K562 (cell line): ENCODE measurements at regions not wholly inside any gene's neighbourhood (a gene's known extent, or its start where the extent isn't known, plus 50 kb on each side); places are given as distances from the start of the nearest gene placed in this dataset.

ENCODE experiments used
- CBFA2T2 ChIP-seq: fragments of 450-650 bp; conservative IDR thresholded peaks from 2 replicates; pipeline ENCODE4 v1.6.1; 2017; ENCODE audit warnings: mild to moderate bottlenecking
- DIDO1 ChIP-seq: fragments of 450-650 bp; IDR thresholded peaks from 2 replicates; pipeline ENCODE4 v1.6.1; 2016; ENCODE audit warnings: low read depth, missing biosample characterization, missing genetic modification characterization
- E2F5 ChIP-seq: sonication (generic); formaldehyde crosslinking; IDR thresholded peaks from 2 replicates; pipeline ENCODE4 v1.8.0; 2022; ENCODE audit warnings: mild to moderate bottlenecking, missing genetic modification reagents
- HDAC2 ChIP-seq: fragments of 450-650 bp; IDR thresholded peaks from 2 replicates; pipeline ENCODE4 v1.6.1; 2016; ENCODE audit warnings: mild to moderate bottlenecking
- JUNB ChIP-seq: fragments of 450-650 bp; formaldehyde crosslinking; conservative IDR thresholded peaks from 2 replicates; pipeline ENCODE4 v1.4.0; 2020; ENCODE audit warnings: mild to moderate bottlenecking
- LCOR ChIP-seq: sonication (generic); formaldehyde crosslinking; IDR thresholded peaks from 2 replicates; pipeline ENCODE4 v1.8.0; 2022; ENCODE audit warnings: mild to moderate bottlenecking, missing genetic modification reagents
- MTA2 ChIP-seq: fragments of 450-650 bp; IDR thresholded peaks from 2 replicates; pipeline ENCODE4 v1.6.1; 2016; ENCODE audit warnings: low read depth
- MTA3 ChIP-seq: fragments of 450-650 bp; formaldehyde crosslinking; IDR thresholded peaks from 2 replicates; pipeline ENCODE4 v1.6.1; 2017; ENCODE audit warnings: mild to moderate bottlenecking, borderline replicate concordance
- NFE2 ChIP-seq: IDR thresholded peaks from 2 replicates; pipeline ENCODE4 v1.6.1; 2014; ENCODE audit warnings: antibody characterized with exemption, low read depth
- NFIC ChIP-seq: fragments of 450-650 bp; IDR thresholded peaks from 2 replicates; pipeline ENCODE4 v1.6.1; 2017; ENCODE audit warnings: mild to moderate bottlenecking, inconsistent platforms
- RBM17 ChIP-seq: fragments of 200-400 bp; formaldehyde crosslinking; IDR thresholded peaks from 2 replicates; pipeline ENCODE4 v1.6.1; 2017; ENCODE audit warnings: low read depth, mild to moderate bottlenecking, low read length, borderline replicate concordance
- RFX1 ChIP-seq: fragments of 450-650 bp; IDR thresholded peaks from 2 replicates; pipeline ENCODE4 v1.6.1; 2016; ENCODE audit warnings: mild to moderate bottlenecking, moderate library complexity
- SMAD4 ChIP-seq: fragments of 250-450 bp; sonication (Bioruptor Pico); conservative IDR thresholded peaks from 2 replicates; pipeline ENCODE4 v1.8.0; 2021; ENCODE audit warnings: inconsistent platforms, mild to moderate bottlenecking, moderate library complexity
- TAF1 ChIP-seq: IDR thresholded peaks from 2 replicates; pipeline ENCODE4 v1.6.1; 2011; ENCODE audit warnings: mild to moderate bottlenecking, low read length, moderate library complexity; ENCODE audit not compliant: insufficient read depth, control insufficient read depth, severe bottlenecking; ENCODE audit errors: extremely low read depth
- TAL1 ChIP-seq: fragments of 450-650 bp; IDR thresholded peaks from 2 replicates; pipeline ENCODE4 v1.6.1; 2016; ENCODE audit warnings: mild to moderate bottlenecking
- TCF3 ChIP-seq: sonication (generic); formaldehyde crosslinking; IDR thresholded peaks from 2 replicates; pipeline ENCODE4 v1.4.0; 2020; ENCODE audit warnings: mild to moderate bottlenecking, missing genetic modification reagents
- TFE3 ChIP-seq: fragments of 450-650 bp; formaldehyde crosslinking; IDR thresholded peaks from 2 replicates; pipeline ENCODE4 v1.4.0; 2020; ENCODE audit warnings: mild to moderate bottlenecking, mixed read lengths
- TRIM24 ChIP-seq, 2 experiments: fragments of 450-650 bp; IDR thresholded peaks; 2 replicates each; pipeline ENCODE4 v1.6.1; 2016
- ZNF212 ChIP-seq: fragments of 450-650 bp; formaldehyde crosslinking; IDR thresholded peaks from 2 replicates; pipeline ENCODE4 v1.4.0; 2020; ENCODE audit warnings: mild to moderate bottlenecking
- TF ChIP-seq, protein P1 (sequence below): fragments of 450-650 bp; IDR thresholded peaks from 2 replicates; pipeline ENCODE4 v1.6.1; 2016; ENCODE audit warnings: low read depth
- TF ChIP-seq, protein P2 (sequence below): sonication (generic); formaldehyde crosslinking; IDR thresholded peaks from 2 replicates; pipeline ENCODE4 v1.8.1; 2023; ENCODE audit warnings: mild to moderate bottlenecking, missing genetic modification reagents

DNA sequence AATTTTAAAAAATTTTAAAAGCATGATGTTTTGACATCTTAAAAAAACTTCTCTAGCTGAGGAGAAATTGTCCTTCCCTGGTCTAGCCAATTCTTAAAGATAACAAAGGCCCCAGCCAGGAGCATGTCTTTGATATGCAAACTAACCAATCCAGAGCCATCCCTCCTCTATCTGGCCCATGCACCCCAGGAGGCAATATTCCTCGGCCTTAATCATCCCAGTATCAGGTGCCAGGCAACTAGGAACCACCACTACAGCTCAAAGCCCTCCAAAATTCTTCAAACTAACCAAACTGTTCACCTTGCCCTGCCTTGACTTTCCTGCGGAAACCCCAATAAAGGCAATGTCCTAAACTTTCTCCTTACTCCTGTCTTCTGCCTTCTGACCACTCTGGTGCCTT is 97.8 kb upstream of the USP9X start (continued):
- TF ChIP-seq, protein P1, sequence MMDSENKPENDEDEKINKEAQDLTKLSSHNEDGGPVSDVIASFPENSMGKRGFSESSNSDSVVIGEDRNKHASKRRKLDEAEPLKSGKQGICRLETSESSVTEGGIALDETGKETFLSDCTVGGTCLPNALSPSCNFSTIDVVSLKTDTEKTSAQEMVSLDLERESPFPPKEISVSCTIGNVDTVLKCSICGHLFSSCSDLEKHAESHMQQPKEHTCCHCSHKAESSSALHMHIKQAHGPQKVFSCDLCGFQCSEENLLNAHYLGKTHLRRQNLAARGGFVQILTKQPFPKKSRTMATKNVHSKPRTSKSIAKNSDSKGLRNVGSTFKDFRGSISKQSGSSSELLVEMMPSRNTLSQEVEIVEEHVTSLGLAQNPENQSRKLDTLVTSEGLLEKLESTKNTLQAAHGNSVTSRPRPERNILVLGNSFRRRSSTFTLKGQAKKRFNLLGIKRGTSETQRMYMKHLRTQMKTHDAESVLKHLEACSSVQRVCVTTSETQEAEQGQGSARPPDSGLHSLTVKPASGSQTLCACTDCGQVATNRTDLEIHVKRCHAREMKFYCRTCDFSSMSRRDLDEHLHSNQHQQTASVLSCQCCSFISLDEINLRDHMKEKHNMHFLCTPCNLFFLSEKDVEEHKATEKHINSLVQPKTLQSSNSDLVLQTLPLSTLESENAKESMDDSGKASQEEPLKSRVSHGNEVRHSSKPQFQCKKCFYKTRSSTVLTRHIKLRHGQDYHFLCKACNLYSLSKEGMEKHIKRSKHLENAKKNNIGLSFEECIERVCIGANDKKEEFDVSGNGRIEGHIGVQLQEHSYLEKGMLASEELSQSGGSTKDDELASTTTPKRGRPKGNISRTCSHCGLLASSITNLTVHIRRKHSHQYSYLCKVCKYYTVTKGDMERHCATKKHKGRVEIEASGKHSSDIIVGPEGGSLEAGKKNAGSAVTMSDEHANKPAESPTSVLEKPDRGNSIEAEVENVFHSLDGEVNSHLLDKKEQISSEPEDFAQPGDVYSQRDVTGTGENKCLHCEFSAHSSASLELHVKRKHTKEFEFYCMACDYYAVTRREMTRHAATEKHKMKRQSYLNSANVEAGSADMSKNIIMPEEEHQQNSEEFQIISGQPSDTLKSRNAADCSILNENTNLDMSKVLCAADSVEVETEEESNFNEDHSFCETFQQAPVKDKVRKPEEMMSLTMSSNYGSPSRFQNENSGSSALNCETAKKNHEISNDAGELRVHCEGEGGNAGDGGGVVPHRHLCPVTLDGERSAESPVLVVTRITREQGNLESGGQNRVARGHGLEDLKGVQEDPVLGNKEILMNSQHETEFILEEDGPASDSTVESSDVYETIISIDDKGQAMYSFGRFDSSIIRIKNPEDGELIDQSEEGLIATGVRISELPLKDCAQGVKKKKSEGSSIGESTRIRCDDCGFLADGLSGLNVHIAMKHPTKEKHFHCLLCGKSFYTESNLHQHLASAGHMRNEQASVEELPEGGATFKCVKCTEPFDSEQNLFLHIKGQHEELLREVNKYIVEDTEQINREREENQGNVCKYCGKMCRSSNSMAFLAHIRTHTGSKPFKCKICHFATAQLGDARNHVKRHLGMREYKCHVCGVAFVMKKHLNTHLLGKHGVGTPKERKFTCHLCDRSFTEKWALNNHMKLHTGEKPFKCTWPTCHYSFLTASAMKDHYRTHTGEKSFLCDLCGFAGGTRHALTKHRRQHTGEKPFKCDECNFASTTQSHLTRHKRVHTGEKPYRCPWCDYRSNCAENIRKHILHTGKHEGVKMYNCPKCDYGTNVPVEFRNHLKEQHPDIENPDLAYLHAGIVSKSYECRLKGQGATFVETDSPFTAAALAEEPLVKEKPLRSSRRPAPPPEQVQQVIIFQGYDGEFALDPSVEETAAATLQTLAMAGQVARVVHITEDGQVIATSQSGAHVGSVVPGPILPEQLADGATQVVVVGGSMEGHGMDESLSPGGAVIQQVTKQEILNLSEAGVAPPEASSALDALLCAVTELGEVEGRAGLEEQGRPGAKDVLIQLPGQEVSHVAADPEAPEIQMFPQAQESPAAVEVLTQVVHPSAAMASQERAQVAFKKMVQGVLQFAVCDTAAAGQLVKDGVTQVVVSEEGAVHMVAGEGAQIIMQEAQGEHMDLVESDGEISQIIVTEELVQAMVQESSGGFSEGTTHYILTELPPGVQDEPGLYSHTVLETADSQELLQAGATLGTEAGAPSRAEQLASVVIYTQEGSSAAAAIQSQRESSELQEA, result no peak
- TF ChIP-seq TCF3 (CRISPR knock-in tag) (peak; percentile 81), LCOR (CRISPR knock-in tag) (no peak), MTA2 (peak; percentile 49; the same call in 1 of the 2 replicates), E2F5 (CRISPR knock-in tag) (no peak), TAL1 (peak; percentile 82), TAF1 (no peak), HDAC2 (no peak), CBFA2T2 (peak; percentile 77), TFE3 (CRISPR knock-in tag) (no peak), NFIC (peak; percentile 57), RBM17 (no peak), TRIM24 (IDR thresholded peaks at IDR 0.05) (0 out of 4 replicates have a peak, but pooled peaks have one; percentile 31 to 37), NFE2 (no peak), ZNF212 (no peak), DIDO1 (tag) (no peak), JUNB (CRISPR knock-in tag) (no peak), RFX1 (no peak), SMAD4 (CRISPR knock-in tag) (no peak), MTA3 (no peak)
- TF ChIP-seq, protein P2, sequence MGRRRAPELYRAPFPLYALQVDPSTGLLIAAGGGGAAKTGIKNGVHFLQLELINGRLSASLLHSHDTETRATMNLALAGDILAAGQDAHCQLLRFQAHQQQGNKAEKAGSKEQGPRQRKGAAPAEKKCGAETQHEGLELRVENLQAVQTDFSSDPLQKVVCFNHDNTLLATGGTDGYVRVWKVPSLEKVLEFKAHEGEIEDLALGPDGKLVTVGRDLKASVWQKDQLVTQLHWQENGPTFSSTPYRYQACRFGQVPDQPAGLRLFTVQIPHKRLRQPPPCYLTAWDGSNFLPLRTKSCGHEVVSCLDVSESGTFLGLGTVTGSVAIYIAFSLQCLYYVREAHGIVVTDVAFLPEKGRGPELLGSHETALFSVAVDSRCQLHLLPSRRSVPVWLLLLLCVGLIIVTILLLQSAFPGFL (CRISPR knock-in tag), result no peak
